ENCODE measurements at regions not wholly inside any gene's neighbourhood (a gene's known extent, or its start where the extent isn't known, plus 50 kb on each side); places are given as distances from the start of the nearest gene placed in this dataset.

- DNase-seq (no peak), ATAC-seq (no peak)
Observed at GRCh38 chr11:104526006-104526405, 362.1 kb upstream of the PDGFD start.

GRCh38 chr11:104525416-104525815 lies 361.5 kb upstream of the PDGFD start:
- no peak for ATAC-seq
- DNase-seq = no peak

- ATAC-seq = no peak
- DNase-seq = no peak
Observed at GRCh38 chr11:104524254-104524653, 360.3 kb upstream of the PDGFD start.

GRCh38 chr11:104523611-104524010 lies 359.7 kb upstream of the PDGFD start:
- ATAC-seq (no peak), DNase-seq (no peak)

DNA sequence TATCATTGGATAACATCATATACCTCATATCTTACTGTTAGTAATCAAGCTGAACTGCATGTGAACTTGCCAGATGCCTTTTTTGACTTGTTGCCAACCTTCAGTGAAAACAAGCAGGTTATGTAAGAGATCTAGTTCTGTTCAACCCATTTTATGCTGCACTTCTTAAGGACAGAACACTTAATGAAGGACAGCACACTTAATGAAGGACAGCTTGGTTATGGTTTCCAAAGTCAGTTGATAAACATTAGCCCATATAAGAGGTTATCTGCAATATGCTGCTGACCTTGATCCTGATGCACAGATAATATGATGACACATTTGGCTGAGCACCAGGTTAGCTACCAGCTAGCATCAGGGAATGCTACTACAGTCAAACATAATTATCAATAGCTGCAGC lies 358.7 kb upstream of the PDGFD start:
- no peak for ATAC-seq
- DNase-seq = no peak

- DNase-seq (no peak), ATAC-seq (no peak)
Observed at GRCh38 chr11:104522123-104522522, 358.2 kb upstream of the PDGFD start.

- DNase-seq = no peak
- ATAC-seq = no peak
Observed at GRCh38 chr11:104510169-104510568, 346.2 kb upstream of the PDGFD start.

GRCh38 chr11:104490182-104490581 lies 326.2 kb upstream of the PDGFD start:
- peak; percentile 7 for DNase-seq
- no peak for ATAC-seq

- DNase-seq (no peak), ATAC-seq (no peak)
Observed at GRCh38 chr11:104488561-104488960, 324.6 kb upstream of the PDGFD start.

- no peak for ATAC-seq
- DNase-seq = no peak
Observed at GRCh38 chr11:104487046-104487806, 323.3 kb upstream of the PDGFD start.

DNA sequence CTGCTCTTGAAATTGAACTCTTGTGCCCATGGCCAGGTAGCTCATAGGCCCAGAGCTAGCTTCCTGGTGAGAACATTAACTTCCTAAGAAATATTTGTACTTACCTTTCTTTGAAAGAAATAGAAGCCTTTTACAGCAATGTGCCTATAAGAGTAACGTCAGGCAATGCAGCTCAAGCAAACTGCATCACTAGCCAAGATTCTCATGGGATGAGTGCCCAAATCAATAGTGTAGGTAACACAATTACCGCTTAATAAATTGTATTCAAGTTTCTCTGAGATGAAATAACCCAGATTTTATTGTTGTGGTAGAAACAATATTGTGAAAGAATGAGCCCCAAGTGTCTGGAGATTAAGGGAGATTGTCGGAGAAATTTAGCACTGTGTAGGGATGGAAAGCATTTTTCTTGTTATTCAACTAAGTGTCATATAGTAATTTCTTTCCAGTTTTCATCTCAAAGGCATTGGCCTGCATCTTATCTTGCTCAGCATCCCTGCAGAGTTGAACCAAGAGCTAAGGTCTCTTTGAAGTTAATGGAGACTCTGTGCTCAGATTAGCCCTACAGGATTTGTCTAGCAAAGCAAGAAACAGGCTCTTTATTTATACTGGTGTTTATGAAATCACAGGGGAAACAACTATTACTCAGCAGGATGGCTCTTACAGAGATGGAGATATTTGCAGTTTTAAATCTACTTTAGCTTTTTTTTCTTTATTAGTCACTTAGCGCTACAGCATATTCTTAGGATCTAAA lies 321.0 kb upstream of the PDGFD start:
- DNase-seq (no peak), ATAC-seq (no peak)

GRCh38 chr11:104476898-104477297 lies 313.0 kb upstream of the PDGFD start:
- ATAC-seq = no peak
- DNase-seq = no peak

DNA sequence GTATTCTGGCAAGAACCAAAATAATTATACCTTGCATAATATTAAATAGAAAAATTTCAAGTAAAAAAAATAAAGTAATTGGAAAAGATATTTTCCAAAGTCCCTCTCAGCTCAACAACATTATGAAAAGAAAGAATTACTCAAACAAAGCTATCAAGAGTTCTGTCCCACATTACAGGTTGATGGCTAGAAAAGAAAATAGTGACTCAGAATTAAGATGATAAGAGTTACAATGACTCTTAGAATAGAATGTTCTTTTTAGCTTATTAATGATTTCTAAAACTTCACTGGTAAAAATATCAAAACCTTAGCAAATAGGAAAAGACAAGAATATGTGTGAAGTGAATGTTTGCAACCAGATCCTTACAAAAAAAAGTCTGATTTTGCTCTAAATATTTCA lies 312.5 kb upstream of the PDGFD start:
- no peak for DNase-seq
- no peak for ATAC-seq

DNA sequence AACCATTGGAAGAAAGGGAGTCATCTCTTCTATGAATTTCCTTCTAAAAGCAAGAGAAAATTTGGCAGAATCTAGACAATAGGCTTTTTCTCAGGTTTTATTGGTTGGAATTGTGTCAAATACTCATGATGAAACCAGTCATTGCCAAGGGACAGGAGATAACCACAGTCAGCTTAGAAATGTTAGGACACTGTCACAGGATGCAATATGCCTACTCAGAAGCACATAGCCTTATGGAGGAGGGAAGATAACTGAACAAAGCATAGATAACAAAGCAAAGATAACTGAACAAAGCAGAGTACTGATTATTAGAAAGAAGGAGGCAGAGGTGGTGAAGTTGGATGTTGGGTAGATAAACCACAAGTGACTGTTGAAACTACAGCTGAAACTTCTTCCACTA lies 303.5 kb upstream of the PDGFD start:
- ATAC-seq = no peak
- DNase-seq = no peak

- DNase-seq (no peak), ATAC-seq (no peak)
Observed at GRCh38 chr11:104465321-104465720, 301.4 kb upstream of the PDGFD start.

- DNase-seq (no peak), ATAC-seq (no peak)
Observed at GRCh38 chr11:104464691-104465090, 300.7 kb upstream of the PDGFD start.

DNA sequence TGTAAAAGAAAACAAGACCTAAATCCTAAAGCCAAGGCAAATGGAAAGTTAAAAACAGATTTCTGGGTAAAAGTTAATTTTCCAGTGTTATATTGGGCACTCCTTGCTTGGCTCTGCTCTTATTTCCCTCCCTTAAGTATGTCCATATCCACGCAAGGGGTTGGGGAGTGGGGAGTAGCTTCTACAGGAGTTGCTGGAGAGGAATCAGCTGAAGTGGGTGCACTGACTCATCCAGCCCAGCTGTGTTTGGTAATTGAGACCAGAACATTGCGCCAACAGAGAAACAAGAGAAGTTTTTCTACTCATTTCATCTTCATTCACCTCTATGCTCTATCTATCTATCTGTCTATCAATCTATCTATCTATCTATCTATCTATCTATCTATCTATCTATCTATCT lies 298.4 kb upstream of the PDGFD start:
- DNase-seq = no peak
- no peak for ATAC-seq

- DNase-seq = no peak
Observed at GRCh38 chr11:104451197-104451893, 287.4 kb upstream of the PDGFD start.

GRCh38 chr11:104443387-104443786 lies 279.4 kb upstream of the PDGFD start:
- no peak for DNase-seq

More at GRCh38 chr11:104451197-104451893, 287.4 kb upstream of the PDGFD start:
- ATAC-seq = no peak

DNA sequence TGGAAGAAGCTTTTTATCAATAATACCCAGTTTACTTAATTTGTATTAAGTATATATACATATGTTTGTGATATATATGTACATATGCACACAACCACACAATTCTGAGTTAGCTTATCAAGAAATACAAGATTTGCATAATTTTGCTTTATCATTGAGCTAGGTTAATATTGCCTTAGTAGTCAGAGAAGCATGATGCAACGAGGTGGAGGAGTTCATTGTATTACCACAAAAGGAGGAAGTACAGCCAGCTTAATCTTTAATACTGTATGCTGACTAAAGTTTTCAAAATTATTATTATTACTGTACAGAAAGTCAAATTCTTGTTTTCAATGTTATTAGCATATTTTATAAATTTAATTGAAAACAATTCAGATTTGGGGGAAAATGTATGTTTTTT lies 278.4 kb upstream of the PDGFD start:
- ATAC-seq = no peak
- no peak for DNase-seq

More at GRCh38 chr11:104443387-104443786, 279.4 kb upstream of the PDGFD start:
- no peak for ATAC-seq

GRCh38 chr11:104435494-104435893 lies 271.5 kb upstream of the PDGFD start:
- DNase-seq (no peak), ATAC-seq (no peak)

GRCh38 chr11:104433751-104434150 lies 269.8 kb upstream of the PDGFD start:
- DNase-seq (no peak), ATAC-seq (no peak)

- DNase-seq (no peak), ATAC-seq (no peak)
Observed at GRCh38 chr11:104432981-104433380, 269.0 kb upstream of the PDGFD start.
